ENCODE measurements at regions not wholly inside any gene's neighbourhood (a gene's known extent, or its start where the extent isn't known, plus 50 kb on each side); places are given as distances from the start of the nearest gene placed in this dataset.

- Histone ChIP-seq H3K27ac (ENCODE audit: low read depth in 1 of 2, low read length in 1 of 2) (no peak overlapping the region), H3K4me1 (ENCODE audit: control insufficient read depth in 5 of 5, insufficient read depth in 5 of 5, low read length in 5 of 5) (no peaks in the 10 kb centered on the region), H3K9ac (ENCODE audit: insufficient read depth in 1 of 2, low read length in 2 of 2) (no peak overlapping the region), H3K36me3 (ENCODE audit: control insufficient read depth in 4 of 4, insufficient read depth in 4 of 4, low read length in 4 of 4) (no peaks in the 10 kb centered on the region), H3K9me3 (ENCODE audit: control insufficient read depth in 4 of 4, insufficient read depth in 3 of 4, low read length in 3 of 4) (no peaks in the 10 kb centered on the region), H3K27me3 (ENCODE audit: control insufficient read depth in 3 of 3, insufficient read depth in 3 of 3, low read length in 2 of 3) (no peaks in the 10 kb centered on the region), H3K4me3 (no peak overlapping the region)
- ATAC-seq (ENCODE audit: insufficient read depth, low FRiP score) (no peak), DNase-seq (no peak)
- WGBS, 2 donors: 0 to 36% methylated on average over 1 of the region's 1 CpG
- TF ChIP-seq, protein P1, sequence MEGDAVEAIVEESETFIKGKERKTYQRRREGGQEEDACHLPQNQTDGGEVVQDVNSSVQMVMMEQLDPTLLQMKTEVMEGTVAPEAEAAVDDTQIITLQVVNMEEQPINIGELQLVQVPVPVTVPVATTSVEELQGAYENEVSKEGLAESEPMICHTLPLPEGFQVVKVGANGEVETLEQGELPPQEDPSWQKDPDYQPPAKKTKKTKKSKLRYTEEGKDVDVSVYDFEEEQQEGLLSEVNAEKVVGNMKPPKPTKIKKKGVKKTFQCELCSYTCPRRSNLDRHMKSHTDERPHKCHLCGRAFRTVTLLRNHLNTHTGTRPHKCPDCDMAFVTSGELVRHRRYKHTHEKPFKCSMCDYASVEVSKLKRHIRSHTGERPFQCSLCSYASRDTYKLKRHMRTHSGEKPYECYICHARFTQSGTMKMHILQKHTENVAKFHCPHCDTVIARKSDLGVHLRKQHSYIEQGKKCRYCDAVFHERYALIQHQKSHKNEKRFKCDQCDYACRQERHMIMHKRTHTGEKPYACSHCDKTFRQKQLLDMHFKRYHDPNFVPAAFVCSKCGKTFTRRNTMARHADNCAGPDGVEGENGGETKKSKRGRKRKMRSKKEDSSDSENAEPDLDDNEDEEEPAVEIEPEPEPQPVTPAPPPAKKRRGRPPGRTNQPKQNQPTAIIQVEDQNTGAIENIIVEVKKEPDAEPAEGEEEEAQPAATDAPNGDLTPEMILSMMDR (IDR thresholded peaks at IDR 0.05; ENCODE audit: control extremely low read depth, extremely low read depth): no peak
These were observed 193.4 kb upstream of the ATP2B1 start for GRCh38 chr12:89901906-89902642.

DNA sequence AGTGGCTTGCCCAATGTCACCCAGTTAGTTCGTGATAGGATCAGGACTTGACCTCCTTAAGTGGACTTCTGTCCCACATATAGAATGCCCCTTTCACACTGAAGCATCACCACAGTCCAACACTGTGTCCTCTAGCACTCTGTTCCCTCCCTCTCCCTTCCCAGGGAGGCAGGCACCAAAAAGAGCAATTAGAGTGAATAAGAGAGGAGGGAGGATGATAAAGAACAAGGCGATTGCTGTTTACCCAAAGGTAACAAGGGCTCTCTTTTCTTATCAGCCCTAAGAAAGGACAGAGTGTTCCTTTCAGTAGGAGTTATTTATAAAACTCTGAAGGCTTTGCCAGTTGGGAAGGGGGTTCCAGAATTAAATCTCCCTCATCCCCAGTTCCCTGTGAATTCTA is 192.7 kb upstream of the ATP2B1 start:
- Histone ChIP-seq H3K36me3 (ENCODE audit: control insufficient read depth in 4 of 4, insufficient read depth in 4 of 4, low read length in 4 of 4) (no peaks in the 10 kb centered on the region), H3K9ac (ENCODE audit: insufficient read depth in 1 of 2, low read length in 2 of 2) (no peak overlapping the region), H3K9me3 (ENCODE audit: control insufficient read depth in 4 of 4, insufficient read depth in 3 of 4, low read length in 3 of 4) (no peaks in the 10 kb centered on the region), H3K27me3 (ENCODE audit: control insufficient read depth in 3 of 3, insufficient read depth in 3 of 3, low read length in 2 of 3) (no peaks in the 10 kb centered on the region), H3K27ac (ENCODE audit: low read depth in 1 of 2, low read length in 1 of 2) (no peak overlapping the region), H3K4me1 (ENCODE audit: control insufficient read depth in 5 of 5, insufficient read depth in 5 of 5, low read length in 5 of 5) (no peaks in the 10 kb centered on the region), H3K4me3 (no peak overlapping the region)
- WGBS, 2 donors: 67 to 89% methylated on average over 2 of the region's 2 CpGs
- ATAC-seq (ENCODE audit: insufficient read depth, low FRiP score) (no peak), DNase-seq (peak in 2 of 3 donors; percentile 16 to 39)
- TF ChIP-seq, protein P1 (IDR thresholded peaks at IDR 0.05; ENCODE audit: control extremely low read depth, extremely low read depth): no peak

DNA sequence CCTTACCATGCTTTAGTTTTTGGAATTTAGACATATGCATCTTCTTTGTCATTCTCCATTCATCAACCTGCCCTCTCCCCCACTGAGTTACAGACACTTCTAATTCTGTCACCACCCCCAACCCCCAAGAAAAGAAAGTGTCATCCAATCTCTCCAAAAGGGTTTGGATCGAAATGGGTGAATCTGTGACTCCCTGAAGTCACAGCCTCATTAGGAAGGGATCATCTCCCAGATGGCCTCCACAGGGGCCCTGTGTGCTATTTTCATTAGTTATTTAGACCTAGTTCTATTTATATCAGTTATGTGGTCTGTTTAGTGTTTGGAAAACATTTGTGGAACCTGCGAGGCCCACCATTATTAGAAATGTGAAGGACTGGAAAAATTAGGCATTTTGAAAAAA is 191.0 kb upstream of the ATP2B1 start:
- H3K36me3 ChIP-seq (ENCODE audit: control insufficient read depth in 4 of 4, insufficient read depth in 4 of 4, low read length in 4 of 4): no peaks in the 10 kb centered on the region
- TF ChIP-seq, protein P1 (IDR thresholded peaks at IDR 0.05; ENCODE audit: control extremely low read depth, extremely low read depth): no peak
- H3K27ac ChIP-seq (ENCODE audit: low read depth in 1 of 2, low read length in 1 of 2): no peak overlapping the region
- no peaks in the 10 kb centered on the region for H3K27me3 ChIP-seq (ENCODE audit: control insufficient read depth in 3 of 3, insufficient read depth in 3 of 3, low read length in 2 of 3)
- no peak overlapping the region for H3K9ac ChIP-seq (ENCODE audit: insufficient read depth in 1 of 2, low read length in 2 of 2)
- H3K4me3 ChIP-seq: no peak overlapping the region
- 88 to 92% methylated on average over 2 of the region's 2 CpGs for WGBS, 2 donors
- DNase-seq (no peak), ATAC-seq (ENCODE audit: insufficient read depth, low FRiP score) (no peak)
- no peaks in the 10 kb centered on the region for H3K9me3 ChIP-seq (ENCODE audit: control insufficient read depth in 4 of 4, insufficient read depth in 3 of 4, low read length in 3 of 4)
- no peaks in the 10 kb centered on the region for H3K4me1 ChIP-seq (ENCODE audit: control insufficient read depth in 5 of 5, insufficient read depth in 5 of 5, low read length in 5 of 5)

- Histone ChIP-seq H3K9ac (ENCODE audit: insufficient read depth in 1 of 2, low read length in 2 of 2) (no peak overlapping the region), H3K9me3 (ENCODE audit: control insufficient read depth in 4 of 4, insufficient read depth in 3 of 4, low read length in 3 of 4) (no peaks in the 10 kb centered on the region), H3K4me3 (no peak overlapping the region), H3K4me1 (ENCODE audit: control insufficient read depth in 5 of 5, insufficient read depth in 5 of 5, low read length in 5 of 5) (no peaks in the 10 kb centered on the region), H3K27ac (ENCODE audit: low read depth in 1 of 2, low read length in 1 of 2) (no peak overlapping the region), H3K27me3 (ENCODE audit: control insufficient read depth in 3 of 3, insufficient read depth in 3 of 3, low read length in 2 of 3) (no peaks in the 10 kb centered on the region), H3K36me3 (ENCODE audit: control insufficient read depth in 4 of 4, insufficient read depth in 4 of 4, low read length in 4 of 4) (no peaks in the 10 kb centered on the region)
- DNase-seq: no peak
- ATAC-seq (ENCODE audit: insufficient read depth, low FRiP score): no peak
- WGBS, 2 donors: 91% methylated on average over 2 of the region's 2 CpGs
- TF ChIP-seq, protein P1 (IDR thresholded peaks at IDR 0.05; ENCODE audit: control extremely low read depth, extremely low read depth): no peak
These were observed 187.0 kb upstream of the ATP2B1 start for GRCh38 chr12:89895591-89895990.

Data from lung (tissue), 11 donors.